ENCODE measurements at regions not wholly inside any gene's neighbourhood (a gene's known extent, or its start where the extent isn't known, plus 50 kb on each side); places are given as distances from the start of the nearest gene placed in this dataset.

- no peak overlapping the region for H3K4me2 ChIP-seq (ENCODE audit: low read depth, low read length)
- H2AK5ac ChIP-seq (ENCODE audit: low read depth, low read length) = no peak overlapping the region
- no peaks in the 10 kb centered on the region for H3K9me3 ChIP-seq (ENCODE audit: control insufficient read depth, insufficient read depth, low read length)
- H3K27me3 ChIP-seq (ENCODE audit: control insufficient read depth, insufficient read depth, low read length) = no peaks in the 10 kb centered on the region; the same call in 1 of the 2 replicates
- no peak overlapping the region for H3K4me3 ChIP-seq (ENCODE audit: insufficient read depth, low read depth, low read length)
- H3K18ac ChIP-seq (ENCODE audit: low read depth, low read length) = no peak overlapping the region
- no peak overlapping the region for H3K23ac ChIP-seq (ENCODE audit: low read depth, low read length)
- H3K36me3 ChIP-seq (ENCODE audit: control insufficient read depth, insufficient read depth, low read length) = no peaks in the 10 kb centered on the region
- POLR2A ChIA-PET (ENCODE audit: unreplicated experiment) = no interaction called here
- H3K9ac ChIP-seq (ENCODE audit: low read depth, low read length) = no peak overlapping the region
- TF ChIP-seq POLR2A (IDR thresholded peaks at IDR 0.05; ENCODE audit: low read depth, low read length) = no peak
- TF ChIP-seq CTCF (conservative IDR thresholded peaks at IDR 0.05; ENCODE audit: low read depth, low read length) = no peak
- no peak for TF ChIP-seq RAD21 (IDR thresholded peaks at IDR 0.05; ENCODE audit: low read length)
- no peak for TF ChIP-seq MAZ (IDR thresholded peaks at IDR 0.05; ENCODE audit: borderline replicate concordance, low read depth, low read length)
- no peak for TF ChIP-seq BHLHE40 (IDR thresholded peaks at IDR 0.05; ENCODE audit: low read depth, low read length)
- TF ChIP-seq RCOR1 (IDR thresholded peaks at IDR 0.05; ENCODE audit: insufficient replicate concordance, low read length) = no peak
- TF ChIP-seq, protein P1, sequence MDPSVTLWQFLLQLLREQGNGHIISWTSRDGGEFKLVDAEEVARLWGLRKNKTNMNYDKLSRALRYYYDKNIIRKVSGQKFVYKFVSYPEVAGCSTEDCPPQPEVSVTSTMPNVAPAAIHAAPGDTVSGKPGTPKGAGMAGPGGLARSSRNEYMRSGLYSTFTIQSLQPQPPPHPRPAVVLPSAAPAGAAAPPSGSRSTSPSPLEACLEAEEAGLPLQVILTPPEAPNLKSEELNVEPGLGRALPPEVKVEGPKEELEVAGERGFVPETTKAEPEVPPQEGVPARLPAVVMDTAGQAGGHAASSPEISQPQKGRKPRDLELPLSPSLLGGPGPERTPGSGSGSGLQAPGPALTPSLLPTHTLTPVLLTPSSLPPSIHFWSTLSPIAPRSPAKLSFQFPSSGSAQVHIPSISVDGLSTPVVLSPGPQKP (IDR thresholded peaks at IDR 0.05; ENCODE audit: borderline replicate concordance, low read depth, low read length) = no peak
- no peak for TF ChIP-seq NFE2L2 (IDR thresholded peaks at IDR 0.05; ENCODE audit: low read depth, low read length)
- no peak overlapping the region for H2BK20ac ChIP-seq (ENCODE audit: low read depth, low read length)
- H3K4me1 ChIP-seq (ENCODE audit: control insufficient read depth, insufficient read depth, low read length) = no peaks in the 10 kb centered on the region
- no peak overlapping the region for H4K91ac ChIP-seq (ENCODE audit: insufficient read depth, low read depth, low read length)
- BruUV-seq (replicated peaks) = no TSS peak
- no peak overlapping the region for H3K14ac ChIP-seq (replicated peaks; ENCODE audit: low read depth, low read length)
- no peak overlapping the region for H2AFZ ChIP-seq (replicated peaks; ENCODE audit: low read length, poor library complexity)
- ATAC-seq (ENCODE audit: low read depth) = no peak
- CTCF ChIA-PET = interaction anchor here (0.5 to 1.6 kb wide), 7 partner anchors 12 to 360 kb away, joined by 3 to 6 read pairs (median 3); no protein-coding TSS in a partner anchor
- H2AK9ac ChIP-seq (replicated peaks; ENCODE audit: low read depth, low read length, poor library complexity) = no peak overlapping the region
- in situ Hi-C loops (cut with MboI; ENCODE audit: low sequenced_read_pairs) = no loop called here
- no peak overlapping the region for H4K8ac ChIP-seq (ENCODE audit: low read depth in 2 of 2, low read length in 2 of 2)
- H3K9me1 ChIP-seq (ENCODE audit: insufficient read depth, low read length) = no peaks in the 10 kb centered on the region
- 96% methylated on average over 8 of the region's 25 CpGs; no CpG with 5 or more reads in 1 of the 2 experiments for WGBS, 2 experiments (ENCODE audit: extremely low coverage in 2 of 2, insufficient read length in 1 of 2)
- dilution Hi-C loops (cut with HindIII; ENCODE audit: low sequenced_read_pairs, unreplicated experiment) = no loop called here
- H2BK5ac ChIP-seq (ENCODE audit: low read depth, low read length, poor library complexity, severe bottlenecking) = no peak overlapping the region
- H2BK120ac ChIP-seq (ENCODE audit: low read depth, low read length) = no peak overlapping the region
- no peaks in the 10 kb centered on the region for H3K79me1 ChIP-seq (ENCODE audit: low read depth in 1 of 2, low read length in 2 of 2)
- DNase-seq = no peak
- H2BK15ac ChIP-seq (ENCODE audit: low read depth, low read length) = no peak overlapping the region
- H4K5ac ChIP-seq (ENCODE audit: low read depth, low read length) = no peak overlapping the region
- H3K27ac ChIP-seq (ENCODE audit: insufficient read depth, low read length) = no peak overlapping the region
- H4K20me1 ChIP-seq (ENCODE audit: insufficient read depth, low read length) = no peaks in the 10 kb centered on the region
- no peak overlapping the region for H3K4ac ChIP-seq (ENCODE audit: low read depth, low read length)
- H3K56ac ChIP-seq (ENCODE audit: extremely low read depth, insufficient read depth, low read length) = no peak overlapping the region
- intact Hi-C loops (cut with micrococcal nuclease) = loop anchor here (1.0 to 5.0 kb wide), 4 partner anchors 216 to 447 kb away; no protein-coding TSS in a partner anchor
Measured at GRCh38 chr18:76708722-76709353, 113.5 kb upstream of the ZNF236 start.

Measured in IMR-90 (cell line).